ENCODE measurements at regions not wholly inside any gene's neighbourhood (a gene's known extent, or its start where the extent isn't known, plus 50 kb on each side); places are given as distances from the start of the nearest gene placed in this dataset.

- no peak overlapping the region for H3K4me3 ChIP-seq
- H3K27ac ChIP-seq: no peak overlapping the region
- 17 to 18% methylated on average over 1 of the region's 1 CpG for WGBS, 2 donors
- intact Hi-C loops (cut with DNase I): no loop called here
- no peaks in the 10 kb centered on the region for H3K27me3 ChIP-seq
- H3K4me1 ChIP-seq: no peaks in the 10 kb centered on the region
- no peak for ATAC-seq
- TF ChIP-seq CTCF (IDR thresholded peaks at IDR 0.05): no peak
- no peak for DNase-seq
- no peaks in the 10 kb centered on the region for H3K36me3 ChIP-seq
- FAIRE-seq: no peak
- no peaks in the 10 kb centered on the region for H3K9me3 ChIP-seq
These were observed 230.3 kb downstream of the OTOR start for GRCh38 chr20:16978497-16978896.

- ATAC-seq: no peak
- Histone ChIP-seq H3K4me1 (no peaks in the 10 kb centered on the region), H3K4me3 (no peak overlapping the region), H3K27me3 (no peaks in the 10 kb centered on the region), H3K36me3 (no peaks in the 10 kb centered on the region), H3K9me3 (no peaks in the 10 kb centered on the region), H3K27ac (no peak overlapping the region)
- no peak for FAIRE-seq
- 38 to 46% methylated on average over 4 of the region's 4 CpGs for WGBS, 2 donors
- TF ChIP-seq CTCF (IDR thresholded peaks at IDR 0.05): no peak
- intact Hi-C loops (cut with DNase I): no loop called here
- no peak for DNase-seq
These were observed 234.1 kb downstream of the OTOR start for GRCh38 chr20:16982091-16982726.

- FAIRE-seq (no peak), ATAC-seq (no peak), DNase-seq (no peak)
- H3K4me1 ChIP-seq: no peaks in the 10 kb centered on the region
- H3K27me3 ChIP-seq: no peaks in the 10 kb centered on the region
- H3K27ac ChIP-seq: no peak overlapping the region
- H3K36me3 ChIP-seq: no peaks in the 10 kb centered on the region
- intact Hi-C loops (cut with DNase I): no loop called here
- TF ChIP-seq CTCF (IDR thresholded peaks at IDR 0.05): no peak
- H3K9me3 ChIP-seq: no peaks in the 10 kb centered on the region
- H3K4me3 ChIP-seq: no peak overlapping the region
These were observed 236.3 kb downstream of the OTOR start for GRCh38 chr20:16984481-16984880.

- ATAC-seq (no peak), FAIRE-seq (no peak), DNase-seq (no peak)
- TF ChIP-seq CTCF (IDR thresholded peaks at IDR 0.05): no peak
- Histone ChIP-seq H3K27me3 (no peaks in the 10 kb centered on the region), H3K36me3 (no peaks in the 10 kb centered on the region), H3K4me3 (no peak overlapping the region), H3K4me1 (no peaks in the 10 kb centered on the region), H3K9me3 (no peaks in the 10 kb centered on the region), H3K27ac (no peak overlapping the region)
- intact Hi-C loops (cut with DNase I): no loop called here
- WGBS, 2 donors: 64 to 74% methylated on average over 7 of the region's 7 CpGs
These were observed 223.5 kb upstream of the PCSK2 start for GRCh38 chr20:17003170-17003870.

- 41 to 52% methylated on average over 1 of the region's 1 CpG for WGBS, 2 donors
- DNase-seq (no peak), ATAC-seq (no peak), FAIRE-seq (no peak)
- Histone ChIP-seq H3K4me3 (no peak overlapping the region), H3K27ac (no peak overlapping the region), H3K9me3 (no peaks in the 10 kb centered on the region), H3K4me1 (no peaks in the 10 kb centered on the region), H3K27me3 (no peaks in the 10 kb centered on the region), H3K36me3 (no peaks in the 10 kb centered on the region)
- TF ChIP-seq CTCF (IDR thresholded peaks at IDR 0.05): no peak
- intact Hi-C loops (cut with DNase I): no loop called here
These were observed 216.7 kb upstream of the PCSK2 start for GRCh38 chr20:17010181-17010580.

Measured in pancreas (tissue), 10 donors.